ELR (cell line): ENCODE measurements at regions not wholly inside any gene's neighbourhood (a gene's known extent, or its start where the extent isn't known, plus 50 kb on each side); places are given as distances from the start of the nearest gene placed in this dataset.
A peak's percentile ranks its signal among the peaks of the same experiment; 100 is the strongest.

Experiments used
- DNase-seq: peaks from one replicate; pipeline ENCODE4 v3.0.0-alpha.2; 2015; ENCODE audit warnings: low read depth

- peak; percentile 63 for DNase-seq
These were observed 809.3 kb downstream of the HACE1 start for GRCh38 chr6:104050455-104050854.

GRCh38 chr6:104046426-104046825 lies 813.3 kb downstream of the HACE1 start:
- DNase-seq: peak; percentile 13

DNA sequence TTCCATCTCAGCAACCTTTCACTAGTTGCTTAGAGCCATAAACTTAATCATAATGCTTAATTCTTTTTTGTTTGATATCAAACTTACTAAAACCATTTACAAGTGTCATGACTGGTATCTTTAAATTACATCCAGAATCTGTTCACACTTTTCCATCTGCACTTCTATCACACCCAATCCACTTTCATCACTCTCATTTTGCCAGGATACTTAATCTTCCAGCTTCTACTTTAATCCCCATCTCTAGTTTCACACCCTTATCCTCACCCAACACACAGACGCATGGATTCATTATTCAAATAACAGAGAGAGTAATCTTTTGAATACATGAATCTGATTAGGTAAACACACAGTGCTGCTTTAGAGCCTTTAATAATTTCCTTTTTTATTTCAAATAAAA lies 828.4 kb downstream of the HACE1 start:
- DNase-seq: no peak

DNA sequence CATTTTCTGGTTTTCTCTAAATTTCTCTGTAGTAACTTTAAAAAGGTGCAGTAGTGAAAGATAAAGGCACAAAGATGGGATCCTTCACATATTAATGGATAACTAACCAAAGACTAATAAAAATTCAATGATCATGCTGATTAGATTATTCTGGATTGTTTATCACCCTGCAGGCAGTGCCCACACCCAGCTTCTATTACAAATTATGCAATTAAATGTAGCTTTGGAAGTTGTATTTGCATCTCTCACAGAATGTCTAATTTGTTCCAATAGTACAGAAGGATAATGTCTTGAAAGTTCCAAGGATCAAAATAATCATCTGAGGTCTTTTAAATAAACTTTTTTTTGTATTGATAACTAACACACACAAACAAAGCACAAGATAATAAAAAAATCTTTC lies 837.6 kb downstream of the HACE1 start:
- DNase-seq: no peak

DNA sequence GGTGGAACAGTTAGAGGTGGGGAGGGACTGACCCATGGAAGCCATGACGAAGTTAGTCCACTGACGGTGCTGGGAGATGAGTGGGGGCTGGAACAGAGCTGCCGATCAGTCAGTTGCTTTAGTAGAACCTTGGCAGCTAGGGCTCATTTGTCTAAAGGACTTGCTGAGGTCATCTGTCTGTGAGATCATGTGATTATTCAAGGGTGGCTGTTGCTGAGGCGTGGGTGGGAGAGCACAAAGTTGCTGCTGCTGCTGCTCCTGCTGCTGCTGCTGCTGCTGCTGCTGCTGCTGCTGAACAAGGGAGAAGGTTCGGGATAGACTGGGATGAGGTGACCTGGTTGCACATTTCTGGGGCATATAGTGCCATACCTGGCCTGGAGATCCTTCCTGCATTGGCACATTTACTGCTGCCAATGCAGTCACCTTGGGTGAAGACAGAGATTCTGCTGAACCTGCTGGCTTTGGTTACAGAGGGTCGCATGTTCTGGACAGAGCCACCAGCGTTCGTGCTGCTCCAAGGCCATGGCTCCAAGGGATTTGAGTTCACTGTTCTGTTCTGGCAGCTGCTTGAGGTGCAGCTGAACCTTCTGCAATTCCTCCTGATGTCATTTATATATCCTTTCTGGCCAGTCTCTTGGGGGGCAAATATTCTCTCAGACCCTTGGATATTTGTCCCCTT lies 840.5 kb downstream of the HACE1 start:
- no peak for DNase-seq

DNA sequence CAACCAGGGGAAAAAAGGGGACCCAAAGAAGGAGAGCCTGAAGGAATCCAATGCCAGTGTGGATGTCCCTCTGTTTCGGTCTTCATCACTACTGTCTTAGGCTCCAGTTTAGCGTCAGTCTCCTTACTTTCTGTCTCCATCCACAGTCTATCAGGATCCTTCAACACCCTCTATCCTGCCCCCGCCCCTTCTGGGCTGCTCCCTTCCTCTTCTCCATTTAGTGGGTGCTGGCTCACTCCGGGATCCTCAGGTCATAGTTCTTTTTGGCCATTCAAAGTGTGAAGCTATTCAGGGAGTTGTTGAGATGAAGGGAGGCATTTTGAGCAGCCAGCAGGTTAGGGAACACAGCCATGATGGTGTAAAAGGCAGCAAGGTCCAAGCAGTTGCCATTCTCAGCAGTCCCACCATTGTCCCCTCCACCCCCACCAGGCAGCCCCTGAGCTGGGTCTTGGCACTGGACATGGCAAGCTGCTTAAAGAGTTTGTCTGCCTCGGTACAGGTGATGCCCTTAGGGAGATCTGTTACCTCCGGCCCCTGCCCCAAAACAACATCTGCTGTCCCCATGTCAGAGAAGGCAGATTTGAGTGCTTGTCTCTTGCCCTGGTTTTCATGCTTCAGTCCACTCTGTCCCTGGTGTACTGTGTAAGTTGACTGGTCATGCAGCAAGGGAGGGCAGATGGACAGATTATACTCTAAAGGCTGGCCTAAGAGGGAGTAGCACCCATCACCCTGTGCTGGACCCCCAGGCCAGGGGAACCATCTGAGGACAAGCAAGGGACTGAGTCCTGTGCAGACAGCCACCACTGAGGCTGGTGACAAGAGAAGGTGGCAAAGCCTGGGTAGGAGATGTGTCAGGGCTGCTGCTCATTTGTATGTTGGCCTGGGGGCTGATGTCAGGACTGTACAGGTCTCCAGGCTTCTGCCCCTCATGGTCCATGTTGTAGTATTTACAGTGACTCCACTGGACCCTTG lies 842.0 kb downstream of the HACE1 start:
- DNase-seq: no peak

GRCh38 chr6:104014163-104014959 lies 845.4 kb downstream of the HACE1 start:
- DNase-seq: no peak

DNA sequence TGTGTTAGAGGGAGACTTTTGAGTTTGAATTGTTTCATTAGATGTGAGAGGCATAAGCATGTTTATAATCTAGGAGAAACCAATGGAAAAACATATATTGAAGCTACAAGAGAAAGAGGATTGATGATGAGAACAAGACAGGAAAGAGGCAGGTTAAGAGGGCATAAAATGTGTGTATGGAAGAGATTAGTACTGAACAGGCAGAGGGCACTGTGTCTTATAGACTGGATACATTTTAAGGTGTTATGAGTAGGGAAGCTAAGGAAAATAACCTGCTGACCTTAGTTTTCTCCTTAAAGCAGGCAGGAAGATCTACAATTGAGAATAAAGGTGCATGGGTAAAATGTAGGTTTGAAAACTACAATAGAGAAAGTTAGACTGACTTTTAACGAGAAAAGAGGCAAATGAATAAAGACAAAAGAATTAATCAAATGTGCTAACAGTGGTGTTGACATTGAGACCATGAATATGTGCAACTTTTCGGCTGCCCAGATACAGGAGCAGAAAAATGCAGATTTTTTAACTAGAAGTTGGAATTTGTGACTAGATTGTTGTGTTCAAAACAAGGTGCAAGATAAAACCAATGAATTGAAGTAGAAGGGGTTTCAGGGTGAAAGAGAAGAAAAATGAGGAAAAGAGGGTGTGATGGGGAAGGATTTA lies 846.3 kb downstream of the HACE1 start:
- no peak for DNase-seq

- no peak for DNase-seq
These were observed 848.8 kb downstream of the HACE1 start for GRCh38 chr6:104010897-104011296.

DNA sequence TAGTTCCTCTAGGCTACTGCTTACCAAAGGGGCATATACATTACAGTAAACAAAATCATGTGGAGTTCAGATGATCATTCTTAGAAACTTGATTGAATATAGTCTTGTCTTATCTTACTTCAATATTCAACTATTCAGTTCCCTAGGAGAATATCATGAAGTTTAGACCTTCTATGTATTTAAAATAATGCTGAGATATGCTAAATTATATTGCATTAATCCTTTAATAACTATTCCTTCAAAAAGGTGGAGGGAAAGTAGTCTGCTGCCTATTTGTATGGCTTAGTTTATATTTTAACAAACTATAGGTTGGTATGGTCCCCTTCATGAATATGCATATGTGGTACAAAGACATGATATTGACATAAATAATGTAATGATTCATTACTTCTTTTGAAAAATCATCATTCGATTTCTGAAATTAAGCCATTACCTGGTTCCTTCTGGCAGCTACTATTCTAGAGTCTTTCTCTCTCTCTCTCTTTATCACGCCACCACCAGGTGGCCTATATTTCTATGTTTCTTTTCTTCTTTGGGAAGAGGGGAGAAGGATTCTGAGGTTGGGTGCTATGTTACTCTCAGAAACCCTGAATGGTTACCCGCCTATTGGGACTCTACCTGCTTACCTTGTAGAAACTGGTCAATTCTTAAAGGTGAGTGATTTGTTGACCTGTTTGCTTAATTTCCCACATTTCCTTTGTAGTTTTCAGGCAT lies 855.8 kb downstream of the HACE1 start:
- peak; percentile 21 for DNase-seq

DNA sequence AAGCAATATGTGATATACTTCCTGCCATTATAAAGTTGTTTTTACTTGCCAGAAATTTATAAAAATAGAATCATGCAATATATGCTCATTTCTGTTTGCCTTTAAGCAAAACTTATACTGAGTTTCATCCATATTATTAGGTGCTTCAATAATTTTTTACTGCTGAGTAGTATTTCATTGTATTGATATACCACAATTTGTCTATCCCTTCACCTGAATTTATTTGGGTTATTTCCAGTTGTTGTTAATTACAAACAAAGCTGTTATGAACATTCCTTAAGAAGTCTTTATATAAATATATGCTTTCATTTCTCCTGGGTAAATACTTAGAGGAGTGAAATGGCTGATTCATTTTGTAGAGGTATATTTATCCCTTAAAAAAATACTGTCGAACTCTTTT lies 864.1 kb downstream of the HACE1 start:
- DNase-seq: no peak

DNA sequence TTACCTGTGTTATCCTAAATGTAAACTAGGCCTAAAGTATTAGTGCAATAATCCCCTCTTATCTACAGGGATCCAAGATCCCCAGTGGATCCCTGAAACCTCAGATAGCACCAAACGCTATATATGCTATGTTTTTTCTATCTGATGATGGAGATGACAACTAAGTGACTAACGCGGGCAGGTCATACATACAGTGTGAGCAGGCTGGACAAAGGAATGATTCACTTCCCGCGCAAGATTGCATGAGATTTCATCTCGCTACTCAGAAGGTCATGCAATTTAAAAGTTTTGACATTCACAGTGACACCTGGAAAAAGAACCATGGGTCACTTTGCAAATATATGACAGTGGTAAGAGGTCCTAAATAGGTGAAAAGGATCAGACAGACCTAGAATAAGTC lies 875.9 kb downstream of the HACE1 start:
- DNase-seq: peak; percentile 77

DNA sequence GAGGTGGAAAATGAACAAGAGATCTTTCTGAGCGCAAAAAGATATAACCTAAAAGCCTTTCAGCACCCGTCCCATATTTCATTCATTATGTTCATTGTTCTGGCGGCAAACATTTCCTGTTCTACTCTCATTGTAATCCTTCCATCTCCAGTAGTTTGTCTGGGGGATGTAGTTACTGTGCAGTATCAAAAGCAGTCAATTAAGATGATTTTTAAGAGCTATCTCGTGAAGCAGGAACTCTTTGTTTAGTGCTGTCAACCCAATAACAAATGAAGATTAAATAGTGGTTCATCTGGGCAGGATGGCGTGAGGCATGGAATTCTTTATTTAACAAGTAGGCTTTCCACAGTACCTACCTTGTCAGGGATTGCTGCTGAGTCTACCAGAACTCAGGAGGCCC lies 876.7 kb downstream of the HACE1 start:
- no peak for DNase-seq

- no peak for DNase-seq
These were observed 877.1 kb downstream of the HACE1 start for GRCh38 chr6:103982574-103982973.

- no peak for DNase-seq
These were observed 880.4 kb downstream of the HACE1 start for GRCh38 chr6:103979308-103979707.

DNA sequence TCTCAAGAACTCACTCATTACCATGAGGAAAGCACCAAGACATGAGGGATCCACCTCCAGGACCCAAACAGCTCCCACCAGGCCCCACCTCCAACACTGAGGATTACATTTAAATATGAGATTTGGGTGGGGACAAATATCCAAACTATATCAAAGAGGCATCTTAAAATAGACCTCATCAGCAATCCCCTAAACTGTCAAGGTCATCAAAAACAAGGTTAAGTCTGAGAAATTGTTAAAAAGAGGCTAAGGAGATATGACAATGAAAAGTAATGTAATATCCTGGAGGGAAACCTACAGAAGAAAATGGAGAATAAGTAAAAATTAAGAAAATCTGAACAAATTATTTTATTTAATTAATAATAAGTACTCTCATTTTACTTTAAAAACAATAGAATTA lies 922.3 kb downstream of the HACE1 start:
- no peak for DNase-seq

GRCh38 chr6:103925317-103925716 lies 934.4 kb downstream of the HACE1 start:
- no peak for DNase-seq

DNA sequence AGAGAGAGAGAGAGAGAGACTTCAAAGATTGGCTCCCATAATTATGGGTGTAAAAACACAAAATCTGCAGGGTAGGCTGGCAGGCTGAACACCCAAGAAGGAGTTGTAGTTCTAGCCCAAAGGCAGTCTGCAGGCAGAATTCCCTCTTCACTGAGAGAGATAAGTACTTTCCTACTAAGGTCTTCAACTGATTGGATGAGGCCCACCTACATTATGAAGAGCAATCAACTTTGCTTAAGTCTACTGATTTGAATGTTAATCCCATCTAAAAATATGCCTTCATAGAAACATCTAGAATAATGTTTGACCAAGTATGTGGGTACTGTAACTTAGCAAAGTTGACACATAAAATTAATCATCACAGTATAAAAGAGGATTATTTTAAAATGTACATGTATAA lies 949.7 kb downstream of the HACE1 start:
- DNase-seq: no peak

GRCh38 chr6:103908898-103909297 lies 950.8 kb downstream of the HACE1 start:
- DNase-seq: no peak

- DNase-seq: peak; percentile 15
These were observed 964.6 kb downstream of the HACE1 start for GRCh38 chr6:103895136-103895535.

- peak; percentile 90 for DNase-seq
These were observed 966.6 kb downstream of the HACE1 start for GRCh38 chr6:103893141-103893581.
